Daoy (cell line): ENCODE measurements at regions not wholly inside any gene's neighbourhood (a gene's known extent, or its start where the extent isn't known, plus 50 kb on each side); places are given as distances from the start of the nearest gene placed in this dataset.
"Not testable (repeated sequence)": the region's sequence is repeated elsewhere in the genome, so short reads cannot be mapped to it uniquely, and the experiment has no call there.

Experiments used
- DNase-seq: peaks from one replicate; pipeline ENCODE4 v3.0.0-alpha.2; 2015; ENCODE audit warnings: low read depth

GRCh38 chr15:88995449-88995848, 82.3 kb upstream of the MFGE8 start:
- DNase-seq = no peak

GRCh38 chr15:88997531-88997930, 84.4 kb upstream of the MFGE8 start:
- DNase-seq = no peak

- DNase-seq = no peak
Measured at GRCh38 chr15:88998980-88999713, 86.0 kb upstream of the MFGE8 start.

- DNase-seq = not testable (repeated sequence)
Measured at GRCh38 chr15:89001708-89002275, 86.5 kb upstream of the ABHD2 start.

GRCh38 chr15:89002281-89002761, 85.9 kb upstream of the ABHD2 start:
- DNase-seq = peak; percentile 58

- DNase-seq = no peak
Measured at GRCh38 chr15:89002830-89003229, 85.4 kb upstream of the ABHD2 start.

DNA sequence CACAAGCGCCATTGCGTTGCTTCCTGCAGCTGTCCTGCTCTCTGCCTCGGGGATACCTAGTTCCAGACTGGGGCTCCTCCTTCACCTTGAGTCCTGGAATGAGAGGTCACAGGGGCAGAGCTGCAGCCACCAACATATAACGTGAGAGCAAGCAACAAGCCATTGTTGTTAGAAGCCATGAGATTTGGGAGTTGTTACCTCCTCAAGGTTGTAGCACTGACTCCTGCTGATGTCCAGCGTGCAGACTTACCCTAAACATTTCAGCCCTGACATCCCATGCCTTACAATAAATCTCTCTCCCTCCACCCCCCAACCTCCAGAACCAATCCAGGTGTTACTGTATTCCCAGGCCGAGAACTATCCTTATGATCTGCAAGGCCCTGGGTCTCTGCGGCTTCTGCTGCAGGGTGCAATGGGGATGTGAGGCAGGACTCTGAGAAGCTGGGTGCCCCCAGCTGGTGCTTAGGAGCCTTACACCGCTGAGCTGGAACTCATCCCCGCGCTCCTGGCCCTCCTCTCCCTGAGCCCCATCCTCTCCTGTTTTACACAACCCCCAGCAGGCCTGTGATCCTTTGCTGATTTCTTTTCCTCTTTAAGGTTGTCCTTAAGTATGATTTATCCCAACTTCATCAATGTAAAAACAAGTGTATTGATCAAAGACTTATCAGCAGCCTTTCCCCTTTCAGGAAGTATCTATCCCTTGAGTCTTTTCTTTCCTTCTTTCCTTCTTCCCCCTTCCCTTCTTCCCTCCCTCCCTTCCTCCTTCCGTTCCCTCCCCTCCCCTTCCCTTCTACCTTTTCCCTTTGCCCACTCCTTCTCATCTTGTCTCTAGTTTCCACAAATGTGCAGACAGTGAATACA, 84.2 kb upstream of the ABHD2 start:
- no peak for DNase-seq

DNA sequence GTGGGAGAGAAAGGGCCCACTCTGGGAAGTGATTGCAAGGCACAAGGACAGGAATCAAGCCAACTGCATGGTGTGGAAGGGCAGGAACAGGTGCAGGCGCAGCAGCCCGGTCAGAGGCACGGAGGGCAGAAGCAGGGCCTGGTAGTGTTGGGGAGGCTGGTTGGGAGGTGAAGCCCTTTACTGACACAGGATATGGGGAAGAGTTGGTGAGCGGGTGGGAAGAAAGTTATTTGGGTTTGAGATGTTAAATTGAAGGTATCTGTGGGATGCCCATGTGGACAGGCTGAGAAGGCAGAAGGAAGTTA, 83.6 kb upstream of the ABHD2 start:
- no peak for DNase-seq

DNA sequence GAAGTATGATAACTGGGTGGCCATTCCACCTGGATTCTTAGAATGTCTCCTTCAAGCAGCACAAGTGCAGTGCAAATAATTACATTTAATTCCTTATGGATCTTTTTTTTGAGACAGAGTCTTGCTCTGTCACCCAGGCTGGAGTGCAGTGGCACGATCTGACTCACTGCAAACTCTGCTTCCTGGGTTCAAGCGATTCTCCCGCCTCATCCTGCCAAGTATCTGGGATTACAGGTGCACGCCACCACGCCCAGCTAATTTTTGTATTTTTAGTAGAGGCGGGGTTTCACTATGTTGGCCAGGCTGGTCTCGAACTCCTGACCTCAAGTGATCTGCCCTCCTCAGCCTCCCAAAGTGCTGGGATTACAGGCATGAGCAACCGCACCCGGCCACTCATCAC, 80.7 kb upstream of the ABHD2 start:
- DNase-seq = not testable (repeated sequence)

DNA sequence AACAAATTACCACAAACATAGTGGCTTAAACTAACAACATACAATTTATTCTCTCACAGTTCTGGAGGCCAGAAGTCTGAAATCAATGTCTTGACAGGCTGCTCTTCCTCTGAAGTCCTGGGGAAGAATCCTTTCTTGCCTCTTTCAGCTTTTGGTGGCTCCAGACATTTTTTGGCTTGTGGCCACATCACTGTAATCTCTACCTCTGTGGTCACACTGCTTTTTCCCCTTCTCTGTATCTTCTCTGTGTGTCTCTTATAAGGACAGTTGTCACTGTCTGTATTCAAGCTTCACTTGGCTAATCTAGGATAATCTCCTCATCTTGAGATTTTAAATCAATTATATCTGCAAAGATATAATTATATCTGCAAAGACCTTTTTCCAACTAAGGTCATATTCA, 80.3 kb upstream of the ABHD2 start:
- no peak for DNase-seq

GRCh38 chr15:89009080-89009479, 79.2 kb upstream of the ABHD2 start:
- DNase-seq = no peak

GRCh38 chr15:89015412-89016097, 72.7 kb upstream of the ABHD2 start:
- DNase-seq = no peak

- DNase-seq = peak; percentile 46
Measured at GRCh38 chr15:89016549-89017041, 71.7 kb upstream of the ABHD2 start.

- DNase-seq = peak; percentile 66
Measured at GRCh38 chr15:89017370-89018066, 70.7 kb upstream of the ABHD2 start.

DNA sequence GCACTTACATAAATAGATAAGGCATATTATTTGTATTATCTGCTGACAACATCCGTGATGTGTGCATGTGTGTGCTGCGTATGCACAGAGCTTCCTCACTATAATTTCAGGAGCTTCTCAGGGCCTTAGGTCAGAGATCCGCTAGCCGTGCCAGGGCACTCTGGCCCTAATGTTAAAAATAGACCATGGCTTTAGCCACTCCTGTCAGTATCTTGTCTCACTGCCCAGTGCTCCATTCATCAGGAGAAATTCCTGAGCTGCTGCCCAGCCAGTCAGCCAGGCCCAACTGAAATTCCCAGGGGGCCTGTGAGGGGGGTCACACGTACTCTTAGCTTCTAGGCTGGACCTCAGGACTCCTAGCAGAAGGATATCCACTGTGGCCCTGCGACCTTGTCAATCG, 70.0 kb upstream of the ABHD2 start:
- no peak for DNase-seq

DNA sequence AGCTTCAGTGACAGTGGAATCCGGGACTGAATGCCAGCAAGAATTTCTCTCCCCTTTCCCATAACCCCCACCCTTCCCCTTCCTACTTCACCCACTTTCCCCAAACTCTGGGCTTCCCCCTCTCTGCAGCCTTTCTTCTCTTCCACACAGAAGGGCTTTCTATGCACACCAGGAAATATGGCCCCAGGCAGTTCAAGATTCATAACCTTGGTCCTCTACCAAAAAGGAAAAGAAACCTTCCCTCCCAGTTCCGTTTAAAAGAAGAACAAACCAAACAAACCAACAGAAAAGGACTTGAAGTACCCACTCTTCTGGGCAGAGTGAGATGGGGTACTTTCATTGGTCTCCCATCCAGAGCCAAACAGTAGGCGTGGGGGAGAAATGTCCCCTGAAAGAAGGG, 68.8 kb upstream of the ABHD2 start:
- DNase-seq = no peak

DNA sequence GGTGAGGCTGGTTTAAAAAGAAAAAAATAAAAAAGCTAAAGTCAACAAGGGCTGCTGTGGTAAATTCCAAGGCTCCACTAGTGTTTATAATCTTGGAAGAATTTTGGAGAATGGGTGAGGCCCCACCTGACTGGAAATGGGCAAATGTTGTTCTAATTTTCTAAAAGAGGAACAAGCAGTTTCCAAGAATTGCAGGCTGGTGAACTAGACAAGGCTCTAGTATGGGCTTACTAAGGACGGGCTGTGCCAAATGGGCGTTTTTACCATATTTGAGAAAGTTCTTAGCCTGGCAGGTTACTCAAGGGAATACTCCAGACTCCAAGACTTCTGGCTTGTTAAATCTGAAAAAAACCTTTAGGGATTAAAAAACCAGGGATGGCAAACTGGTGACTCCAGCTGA, 67.0 kb upstream of the ABHD2 start:
- DNase-seq = no peak

- DNase-seq = not testable (repeated sequence)
Measured at GRCh38 chr15:89021886-89022285, 66.4 kb upstream of the ABHD2 start.

- no peak for DNase-seq
Measured at GRCh38 chr15:89023311-89023961, 64.8 kb upstream of the ABHD2 start.

GRCh38 chr15:89024418-89024817, 63.8 kb upstream of the ABHD2 start:
- no peak for DNase-seq

GRCh38 chr15:89026167-89026566, 62.1 kb upstream of the ABHD2 start:
- no peak for DNase-seq
